HG02798 (cell line): ENCODE measurements at regions not wholly inside any gene's neighbourhood (a gene's known extent, or its start where the extent isn't known, plus 50 kb on each side); places are given as distances from the start of the nearest gene placed in this dataset.

Experiments used
- ATAC-seq: cut with Tn5 transposase; IDR thresholded peaks from one replicate; pipeline ENCODE4 v1.9.1; 2021; ENCODE audit warnings: mild to moderate bottlenecking; ENCODE audit not compliant: unreplicated experiment, poor library complexity

DNA sequence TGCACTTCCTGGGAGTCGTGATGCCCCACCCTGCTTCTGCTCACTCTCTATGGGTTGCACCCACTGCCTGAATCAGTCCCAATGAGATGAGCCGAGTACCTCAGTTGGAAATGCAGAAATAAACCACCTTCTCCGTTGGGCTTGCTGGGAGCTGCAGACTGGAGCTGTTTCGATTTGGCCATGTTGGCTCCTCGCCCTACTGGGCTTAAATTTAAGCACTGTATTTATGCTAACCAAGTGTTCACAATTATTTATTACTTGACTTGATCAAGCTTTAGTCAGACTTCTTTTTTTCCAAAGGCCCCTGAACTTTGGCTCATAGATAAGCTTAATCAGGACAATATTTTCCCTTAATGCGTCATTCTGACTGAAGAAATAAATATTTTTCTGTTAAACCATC, 1072.4 kb upstream of the CDH9 start:
- no peak for ATAC-seq

DNA sequence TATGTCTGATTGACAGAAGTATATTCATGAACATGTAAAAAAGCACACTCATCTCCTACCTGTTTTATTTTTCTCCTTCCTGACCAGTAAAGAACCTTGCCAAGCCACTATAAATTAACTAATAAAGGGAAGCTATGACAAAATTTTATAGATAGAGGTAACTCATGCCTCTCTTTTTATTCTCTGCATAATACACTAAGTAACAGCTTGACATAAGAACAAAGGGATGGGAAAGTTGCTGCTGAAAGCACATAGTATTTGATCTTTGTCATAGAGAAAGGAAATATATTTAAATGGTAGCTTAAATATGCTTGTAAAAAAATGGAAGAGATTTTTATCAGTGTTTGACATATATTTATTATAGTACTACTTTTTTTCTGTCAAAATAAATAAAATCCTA, 1065.7 kb upstream of the CDH9 start:
- ATAC-seq = no peak

- ATAC-seq = no peak
Measured at GRCh38 chr5:28084069-28084468, 1045.7 kb upstream of the CDH9 start.

GRCh38 chr5:28082610-28083009, 1044.2 kb upstream of the CDH9 start:
- ATAC-seq = no peak

DNA sequence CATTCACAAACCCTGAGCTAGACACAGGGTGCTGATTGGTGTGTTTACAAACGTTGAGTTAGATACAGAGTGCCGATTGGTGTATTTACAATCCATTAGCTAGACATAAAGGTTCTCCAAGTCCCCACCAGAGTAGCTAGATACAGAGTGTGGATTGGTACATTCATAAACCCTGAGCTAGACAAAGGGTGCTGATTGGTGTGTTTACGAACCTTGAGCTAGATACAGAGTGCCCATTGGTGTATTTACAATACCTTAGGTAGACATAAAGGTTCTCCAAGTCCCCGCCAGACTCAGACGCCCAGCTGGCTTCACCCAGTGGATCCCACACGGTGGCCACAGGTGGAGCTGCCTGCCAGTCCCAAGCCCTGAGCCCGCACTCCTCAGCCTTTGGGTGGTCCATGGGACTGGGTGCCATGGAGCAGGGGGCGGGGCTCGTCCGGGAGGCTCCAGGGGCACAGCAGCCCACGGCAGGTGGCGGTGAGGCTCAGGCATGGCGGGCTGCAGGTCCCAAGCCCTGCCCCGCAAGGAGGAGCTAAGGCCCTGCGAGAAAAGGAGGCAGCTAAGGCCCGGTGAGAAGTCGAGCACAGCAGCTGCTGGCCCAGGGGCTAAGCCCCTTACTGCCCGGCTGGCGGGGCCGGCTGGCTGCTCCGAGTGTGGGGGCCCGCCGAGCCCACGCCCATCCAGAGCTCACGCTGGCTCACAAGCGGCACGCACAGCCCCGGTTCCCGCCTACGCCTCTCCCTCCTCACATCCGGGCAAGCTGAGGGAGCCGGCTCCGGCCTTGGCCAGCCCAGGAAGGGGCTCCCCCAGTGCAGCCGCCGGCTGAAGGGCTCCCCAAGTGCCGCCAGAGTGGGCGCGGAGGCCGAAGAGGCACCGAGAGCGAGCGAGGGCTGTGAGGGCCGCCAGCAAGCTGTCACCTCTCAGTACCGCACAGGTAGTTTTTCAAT, 1039.2 kb upstream of the CDH9 start:
- ATAC-seq = no peak

DNA sequence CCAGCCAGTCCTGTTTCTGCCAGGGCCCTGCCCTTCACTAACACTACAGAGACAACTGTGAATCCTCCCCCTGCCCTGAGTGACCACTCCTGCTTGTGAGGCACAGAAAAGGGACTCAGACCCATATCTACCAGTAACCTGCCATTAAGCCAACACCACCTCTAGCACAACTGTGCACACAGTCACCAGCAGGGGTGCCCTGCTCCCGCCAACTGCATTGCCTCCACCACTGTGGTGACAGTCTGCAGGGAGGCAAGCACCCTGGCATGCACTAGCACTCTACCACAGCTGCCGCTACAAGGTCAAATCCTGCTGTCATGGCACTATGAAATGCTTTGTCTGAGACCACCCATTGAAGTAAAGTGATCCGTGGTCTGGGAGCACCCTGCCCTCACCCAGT, 1028.5 kb upstream of the CDH9 start:
- ATAC-seq = no peak

GRCh38 chr5:28065656-28066055, 1027.3 kb upstream of the CDH9 start:
- ATAC-seq = no peak

- no peak for ATAC-seq
Measured at GRCh38 chr5:28046596-28046995, 1008.2 kb upstream of the CDH9 start.

DNA sequence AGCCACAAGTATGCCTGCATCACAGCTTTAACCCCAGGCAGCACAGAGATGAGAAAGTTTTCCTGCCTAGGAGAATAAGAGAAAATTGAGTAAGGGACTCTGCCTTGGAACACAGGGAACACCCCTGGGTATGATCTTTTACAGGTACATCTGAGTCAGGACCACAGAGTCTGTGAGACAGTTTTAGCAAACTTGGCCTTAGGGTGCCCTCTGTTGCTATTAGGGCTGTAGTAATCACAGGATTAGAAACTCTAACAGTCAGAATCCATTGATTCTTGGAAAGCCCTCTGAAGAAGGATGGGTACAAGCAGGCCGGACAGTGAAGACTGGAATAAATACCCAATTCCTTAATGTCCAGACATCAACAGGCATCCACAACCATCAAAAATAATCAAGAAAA, 989.5 kb upstream of the CDH9 start:
- no peak for ATAC-seq

GRCh38 chr5:28017178-28017577, 978.8 kb upstream of the CDH9 start:
- no peak for ATAC-seq

DNA sequence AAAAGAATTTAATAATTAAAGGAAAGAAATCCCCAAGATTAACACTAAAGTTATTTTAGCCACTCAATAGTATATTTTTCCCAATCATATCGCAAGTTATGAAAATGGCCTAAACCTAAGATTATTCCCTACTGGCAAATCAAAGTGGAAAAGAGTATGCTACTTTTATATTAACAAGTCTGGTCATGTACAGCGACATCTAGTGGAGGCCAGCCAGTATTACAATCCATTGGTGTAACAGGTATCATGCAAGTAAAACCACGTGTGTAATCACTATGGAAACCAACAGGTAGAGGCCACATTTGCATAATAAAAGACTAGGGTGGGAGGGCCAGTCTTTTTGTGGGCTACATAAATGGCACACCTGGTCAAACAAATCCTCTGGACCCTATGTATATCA, 976.4 kb upstream of the CDH9 start:
- no peak for ATAC-seq

DNA sequence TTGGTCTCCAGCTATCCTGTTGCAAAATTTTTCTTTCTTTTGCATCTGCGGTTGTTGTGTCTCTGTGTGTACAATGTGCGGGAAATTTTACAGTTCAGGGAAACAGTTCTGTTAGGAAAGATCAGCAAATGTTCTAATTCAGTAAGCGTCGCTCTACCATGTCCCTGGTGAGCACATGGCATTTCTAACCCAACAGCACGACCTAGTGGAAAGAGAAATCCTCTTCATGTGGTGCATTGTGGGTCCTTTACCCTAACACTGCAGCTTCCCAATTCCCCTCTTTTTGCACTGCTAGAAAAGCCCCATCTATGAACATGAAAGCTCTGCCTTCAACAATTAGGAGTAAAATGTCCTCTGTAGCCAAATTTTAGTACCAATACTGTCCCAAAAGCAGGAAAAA, 974.2 kb upstream of the CDH9 start:
- ATAC-seq = no peak

GRCh38 chr5:28009576-28009975, 971.2 kb upstream of the CDH9 start:
- no peak for ATAC-seq

- ATAC-seq = no peak
Measured at GRCh38 chr5:27996665-27997064, 958.3 kb upstream of the CDH9 start.

GRCh38 chr5:27995867-27996266, 957.5 kb upstream of the CDH9 start:
- no peak for ATAC-seq

DNA sequence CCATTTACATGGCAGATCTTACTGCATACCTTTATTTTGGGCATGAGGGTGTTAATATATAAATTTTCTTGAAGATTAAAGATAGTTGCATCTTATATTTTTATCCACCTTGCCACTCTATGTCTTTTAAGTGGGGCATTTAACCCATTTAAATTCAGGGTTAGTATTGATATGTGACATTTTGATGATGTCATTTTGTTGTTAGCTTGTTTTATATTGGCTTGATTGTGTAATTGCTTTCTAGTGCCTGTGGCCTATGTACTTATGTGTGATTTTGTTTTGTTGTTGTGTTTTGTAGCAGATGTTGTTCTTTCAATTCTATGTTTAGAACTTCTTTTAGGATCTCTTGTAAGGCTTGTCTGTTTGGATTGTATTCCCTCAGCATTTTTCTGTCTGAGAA, 939.9 kb upstream of the CDH9 start:
- no peak for ATAC-seq

DNA sequence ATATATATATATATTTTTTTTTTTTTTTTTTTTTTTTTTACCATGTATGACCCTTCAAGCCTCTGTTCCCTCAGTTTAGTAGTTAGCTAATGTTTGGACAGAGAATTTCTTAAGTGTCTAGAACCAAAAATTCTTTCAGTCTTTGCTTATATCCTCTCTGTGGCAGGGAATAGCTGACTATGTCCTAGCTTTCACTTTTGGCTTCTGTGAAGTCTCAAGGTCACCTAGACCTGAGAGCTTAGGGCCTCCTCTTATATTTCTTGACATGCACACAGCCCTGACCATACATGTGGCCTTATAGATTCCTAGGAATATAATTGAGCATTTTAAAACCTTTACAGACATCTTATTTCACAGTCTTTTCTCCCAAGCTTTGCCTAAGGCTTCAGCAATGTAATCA, 930.8 kb upstream of the CDH9 start:
- ATAC-seq = no peak

GRCh38 chr5:27963050-27963783, 924.8 kb upstream of the CDH9 start:
- no peak for ATAC-seq

DNA sequence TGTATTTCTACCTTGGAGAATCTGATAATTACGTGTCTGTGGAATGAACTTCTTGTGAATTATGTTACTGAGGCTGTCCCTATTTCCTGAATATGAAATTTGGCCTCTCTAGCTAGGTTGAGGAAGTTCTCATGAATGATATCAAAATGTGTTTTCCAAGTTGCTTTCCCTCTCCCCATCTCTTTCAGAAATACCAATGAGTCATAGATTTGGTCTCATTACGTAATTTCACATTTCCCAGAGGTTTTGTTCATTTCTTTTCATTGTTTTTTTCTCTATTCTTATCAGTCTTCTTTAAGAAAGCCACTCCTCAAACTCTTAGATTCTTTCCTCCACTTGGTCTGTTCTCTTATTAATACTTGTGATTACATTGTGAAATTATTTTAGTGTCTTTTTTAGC, 923.8 kb upstream of the CDH9 start:
- no peak for ATAC-seq

DNA sequence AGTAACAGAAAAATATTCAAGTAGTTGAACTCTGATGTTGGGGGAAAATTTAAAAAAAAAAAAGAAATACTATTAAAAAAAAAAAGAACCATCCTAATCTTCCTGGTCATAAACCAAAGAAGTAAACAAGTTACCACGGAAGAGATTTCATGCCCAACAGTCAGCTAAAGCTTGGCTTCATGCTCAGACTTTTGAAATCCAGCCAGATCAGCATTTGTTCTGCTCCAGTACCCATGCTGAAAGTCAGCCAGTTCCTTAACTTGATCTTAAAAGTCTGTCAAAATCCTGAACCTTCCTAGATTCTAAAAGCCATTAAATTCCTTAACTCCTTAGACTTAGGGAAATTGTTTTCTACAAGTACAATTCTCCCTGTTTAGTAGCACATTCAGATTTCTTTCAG, 908.7 kb upstream of the CDH9 start:
- ATAC-seq = no peak

GRCh38 chr5:27944471-27944870, 906.1 kb upstream of the CDH9 start:
- ATAC-seq = no peak

- ATAC-seq = no peak
Measured at GRCh38 chr5:27938989-27939388, 900.6 kb upstream of the CDH9 start.
